Endodermal cell (in vitro differentiated cells): ENCODE measurements at regions not wholly inside any gene's neighbourhood (a gene's known extent, or its start where the extent isn't known, plus 50 kb on each side); places are given as distances from the start of the nearest gene placed in this dataset.
"Not testable (repeated sequence)": the region's sequence is repeated elsewhere in the genome, so short reads cannot be mapped to it uniquely, and the experiment has no call there.

Experiments
- DNase-seq: peaks from one replicate; pipeline ENCODE4 v3.0.0-alpha.2; 2017
- H3K27ac ChIP-seq: 2 replicates; pipeline ENCODE4 v1.5.1; 2013; ENCODE audit warnings: mild to moderate bottlenecking, low read depth, low read length, moderate library complexity
- H3K27me3 ChIP-seq: 2 replicates; pipeline ENCODE4 v1.6.1; 2013; ENCODE audit warnings: mild to moderate bottlenecking, low read length, moderate library complexity; ENCODE audit not compliant: insufficient read depth, control insufficient read depth, poor library complexity, severe bottlenecking
- H3K36me3 ChIP-seq: 2 replicates; pipeline ENCODE4 v1.7.0; 2013; ENCODE audit warnings: mild to moderate bottlenecking, low read length, moderate library complexity; ENCODE audit not compliant: control insufficient read depth, insufficient read depth
- H3K4me1 ChIP-seq: one replicate; pipeline ENCODE4 v1.7.0; 2013; ENCODE audit warnings: low read length; ENCODE audit not compliant: control insufficient read depth, insufficient read depth
- H3K4me3 ChIP-seq: 2 replicates; pipeline ENCODE4 v1.5.1; 2013; ENCODE audit warnings: mild to moderate bottlenecking, low read length, moderate library complexity
- H3K9ac ChIP-seq: 2 replicates; pipeline ENCODE4 v1.6.1; 2013; ENCODE audit warnings: mild to moderate bottlenecking, low read length, moderate library complexity; ENCODE audit not compliant: poor library complexity, severe bottlenecking; ENCODE audit errors: extremely low read depth
- H3K9me3 ChIP-seq: 2 replicates; pipeline ENCODE4 v1.6.1; 2013; ENCODE audit warnings: mild to moderate bottlenecking, low read length, moderate library complexity; ENCODE audit not compliant: control insufficient read depth
- H3K27ac Mint-ChIP-seq: 2 replicates; pipeline ENCODE4 v1.8.0; 2020; ENCODE audit warnings: mixed read lengths
- H3K27me3 Mint-ChIP-seq: 2 replicates; pipeline ENCODE4 v1.8.0; 2021; ENCODE audit warnings: mild to moderate bottlenecking, mixed read lengths; ENCODE audit not compliant: insufficient read depth
- H3K36me3 Mint-ChIP-seq: 2 replicates; pipeline ENCODE4 v1.8.0; 2020; ENCODE audit warnings: low read depth, mixed read lengths
- H3K4me1 Mint-ChIP-seq: 2 replicates; pipeline ENCODE4 v1.8.0; 2020; ENCODE audit warnings: mixed read lengths
- H3K4me3 Mint-ChIP-seq: 2 replicates; pipeline ENCODE4 v1.8.0; 2020; ENCODE audit warnings: mild to moderate bottlenecking, moderate library complexity, mixed read lengths
- H3K9me3 Mint-ChIP-seq: 2 replicates; pipeline ENCODE4 v1.8.0; 2020; ENCODE audit warnings: mild to moderate bottlenecking, mixed read lengths
- WGBS, 2 experiments: methylation state at CpG; one replicate each; pipeline versions ENCODE4 v1.1.5 to v1.1.7; 2013; ENCODE audit warnings: missing lambda C conversion rate in 2 of 2, mixed read lengths in 1 of 2; ENCODE audit not compliant: insufficient coverage in 1 of 2, insufficient read length in 1 of 2; 5-methylcytosine and 5-hydroxymethylcytosine counted together

DNA sequence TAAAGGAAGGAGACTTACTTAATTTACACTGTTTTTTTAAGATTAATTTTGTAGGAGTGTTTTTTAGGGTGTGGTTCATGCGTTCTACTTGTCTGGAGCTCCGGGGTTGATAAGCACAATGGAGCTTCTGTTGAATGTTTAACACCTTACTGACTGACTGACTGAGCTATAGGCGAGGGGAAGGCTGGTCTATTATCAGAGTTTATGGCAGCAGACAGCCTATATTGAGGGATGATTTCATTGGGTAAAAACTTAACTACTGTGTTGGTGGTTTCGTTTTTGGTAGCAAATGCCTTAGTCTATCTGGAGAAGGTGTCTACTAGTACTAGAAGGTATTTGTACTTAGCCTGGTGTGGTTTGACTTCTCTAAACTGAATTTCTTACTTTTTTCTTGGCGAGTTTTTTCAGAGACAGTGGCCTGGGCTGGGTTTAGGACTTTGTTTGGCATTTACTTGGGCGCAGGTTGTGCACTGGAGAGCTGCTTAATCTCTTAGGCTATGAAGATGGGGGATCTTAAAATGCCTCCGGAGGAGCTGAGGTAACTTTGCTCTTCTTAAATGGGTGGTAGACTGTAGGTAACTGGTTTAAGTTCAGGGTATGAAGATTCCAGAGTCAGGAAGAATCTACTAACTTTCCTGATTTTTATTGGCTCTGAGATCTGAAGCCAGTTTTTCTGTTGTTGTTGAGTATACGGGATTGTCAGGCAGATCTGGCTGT is 130.2 kb downstream of the ART5 start:
- peak overlapping the region; percentile 55 for H3K4me3 Mint-ChIP-seq
- H3K27ac ChIP-seq = not testable (repeated sequence)
- H3K36me3 Mint-ChIP-seq = peaks cover 45% of the 10 kb centered on the region

DNA sequence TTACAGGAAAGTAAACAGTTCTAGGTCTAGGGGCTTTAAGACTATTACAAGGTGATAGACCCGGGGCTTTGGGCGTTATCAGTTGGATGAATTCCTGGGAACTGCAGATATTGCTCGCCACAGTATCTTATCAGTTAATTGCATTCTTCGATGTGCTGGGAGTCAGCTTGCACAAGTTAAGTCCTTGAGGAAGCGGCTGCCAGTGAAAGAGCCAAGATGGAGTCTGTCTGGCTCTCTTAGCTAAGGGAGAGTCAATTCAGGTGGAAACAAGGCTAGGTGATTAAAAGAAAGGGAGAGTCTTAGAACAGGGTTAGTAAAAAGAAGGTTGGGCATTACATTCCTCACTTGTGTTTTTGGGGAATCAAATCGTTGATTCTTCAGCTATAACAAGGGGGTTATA is 130.6 kb upstream of the ZNF195 start:
- not testable (repeated sequence) for H3K27ac ChIP-seq, H3K4me3 ChIP-seq, H3K4me3 Mint-ChIP-seq, DNase-seq, H3K27me3 ChIP-seq, H3K4me1 ChIP-seq, H3K27me3 Mint-ChIP-seq, H3K9ac ChIP-seq
- Mint-ChIP-seq H3K27ac (peak overlapping the region; percentile 92), H3K9me3 (peaks cover 51% of the 10 kb centered on the region), H3K4me1 (peaks cover 43% of the 10 kb centered on the region), H3K36me3 (peaks cover 50% of the 10 kb centered on the region)
- Histone ChIP-seq H3K36me3 (peaks cover 13% of the 10 kb centered on the region), H3K9me3 (peaks cover 28% of the 10 kb centered on the region)
- WGBS, 2 experiments = 53 to 100% methylated on average over 1 to 5 of the region's 6 CpGs

More for the DNA sequence above, 130.2 kb downstream of the ART5 start:
- not testable (repeated sequence) for H3K4me1 ChIP-seq, H3K27me3 Mint-ChIP-seq, DNase-seq, H3K27me3 ChIP-seq
- Mint-ChIP-seq H3K9me3 (peaks cover 67% of the 10 kb centered on the region), H3K4me1 (peaks cover 57% of the 10 kb centered on the region), H3K27ac (peak overlapping the region; percentile 95)
- Histone ChIP-seq H3K9me3 (peaks cover 35% of the 10 kb centered on the region), H3K36me3 (peaks cover 13% of the 10 kb centered on the region), H3K4me3 (peak overlapping the region; percentile 56), H3K9ac (peak overlapping the region; percentile 42)
- WGBS, 2 experiments = 69 to 72% methylated on average over 4 to 8 of the region's 8 CpGs

DNA sequence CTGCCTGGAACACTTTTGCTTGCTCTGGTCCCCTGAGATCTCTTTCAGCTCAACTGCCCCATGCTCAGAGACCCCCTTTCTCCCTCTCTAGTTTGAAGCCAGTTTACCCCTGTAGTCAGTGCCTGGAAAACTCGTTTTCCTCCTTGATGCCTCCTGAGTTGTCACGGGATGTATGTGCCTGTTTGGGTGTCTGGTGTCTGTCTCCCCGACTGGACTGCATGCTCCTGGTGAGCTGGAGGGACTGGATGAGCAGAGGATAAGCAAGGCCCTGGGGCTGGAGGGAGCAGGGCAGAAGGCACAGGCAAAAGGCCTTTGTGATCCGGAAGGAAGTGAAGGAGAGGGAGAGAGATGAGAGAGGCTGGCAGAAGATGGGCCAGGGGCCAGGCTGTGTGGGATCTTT is 120.3 kb upstream of the ZNF195 start:
- 71% methylated on average over 4 of the region's 4 CpGs; no CpG with 5 or more reads in 1 of the 2 experiments for WGBS, 2 experiments
- not testable (repeated sequence) for H3K4me1 ChIP-seq, H3K9ac ChIP-seq, H3K27ac Mint-ChIP-seq, H3K27me3 ChIP-seq, H3K27ac ChIP-seq, H3K4me3 ChIP-seq, H3K4me1 Mint-ChIP-seq, DNase-seq, H3K4me3 Mint-ChIP-seq, H3K27me3 Mint-ChIP-seq
- peaks cover 26% of the 10 kb centered on the region for H3K36me3 ChIP-seq
- Mint-ChIP-seq H3K9me3 (peaks cover 50% of the 10 kb centered on the region), H3K36me3 (peaks cover 47% of the 10 kb centered on the region)
- peaks cover 53% of the 10 kb centered on the region for H3K9me3 ChIP-seq

DNA sequence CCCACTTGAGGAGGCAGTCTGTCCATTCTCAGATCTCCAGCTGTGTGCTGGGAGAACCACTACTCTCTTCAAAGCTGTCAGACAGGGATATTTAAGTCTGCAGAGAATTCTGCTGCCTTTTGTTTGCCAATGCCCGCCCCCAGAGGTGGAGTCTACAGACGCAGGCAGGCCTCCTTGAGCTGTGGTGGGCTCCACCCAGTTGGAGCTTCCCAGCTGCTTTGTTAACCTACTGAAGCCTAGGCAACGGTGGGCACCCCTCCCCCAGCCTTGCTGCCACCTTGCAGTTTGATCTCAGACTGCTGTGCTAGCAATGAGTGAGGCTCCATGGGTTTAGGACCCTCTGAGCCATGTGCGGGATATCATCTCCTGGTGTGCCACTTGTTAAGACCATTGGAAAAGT is 119.4 kb upstream of the ZNF195 start:
- peak; percentile 67 for DNase-seq
- Histone ChIP-seq H3K36me3 (peaks cover 26% of the 10 kb centered on the region), H3K9me3 (peaks cover 51% of the 10 kb centered on the region), H3K4me3 (peak overlapping the region; percentile 23)
- not testable (repeated sequence) for H3K27me3 ChIP-seq, H3K27ac Mint-ChIP-seq, H3K4me1 ChIP-seq, H3K27ac ChIP-seq, H3K4me3 Mint-ChIP-seq, H3K9ac ChIP-seq, H3K4me1 Mint-ChIP-seq, H3K27me3 Mint-ChIP-seq
- peaks cover 44% of the 10 kb centered on the region for H3K36me3 Mint-ChIP-seq
- H3K9me3 Mint-ChIP-seq = peaks cover 52% of the 10 kb centered on the region
- 80 to 92% methylated on average over 1 to 4 of the region's 4 CpGs for WGBS, 2 experiments

DNA sequence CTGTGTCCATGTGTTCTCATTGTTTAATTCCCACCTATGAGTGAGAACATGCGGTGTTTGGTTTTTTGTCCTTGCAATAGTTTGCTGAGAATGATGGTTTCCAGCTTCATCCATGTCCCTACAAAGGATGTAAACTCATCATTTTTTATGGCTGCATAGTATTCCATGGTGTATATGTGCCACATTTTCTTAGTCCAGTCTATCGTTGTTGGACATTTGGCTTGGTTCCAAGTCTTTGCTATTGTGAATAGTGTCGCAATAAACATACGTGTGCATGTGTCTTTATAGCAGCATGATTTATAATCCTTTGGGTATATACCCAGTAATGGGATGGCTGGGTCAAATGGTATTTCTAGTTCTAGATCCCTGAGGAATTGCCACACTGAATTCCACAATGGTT is 114.2 kb upstream of the ZNF195 start:
- H3K27ac Mint-ChIP-seq, H3K4me1 ChIP-seq, H3K4me3 ChIP-seq, H3K4me1 Mint-ChIP-seq, H3K27ac ChIP-seq, H3K27me3 Mint-ChIP-seq, H3K27me3 ChIP-seq, DNase-seq, H3K4me3 Mint-ChIP-seq, H3K9ac ChIP-seq, H3K36me3 ChIP-seq: not testable (repeated sequence)
- Mint-ChIP-seq H3K9me3 (peaks cover 35% of the 10 kb centered on the region), H3K36me3 (peaks cover 20% of the 10 kb centered on the region)
- no CpG with 5 or more reads among the region's 4 CpGs for WGBS, 2 experiments
- H3K9me3 ChIP-seq = peaks cover 16% of the 10 kb centered on the region
